ENCODE measurements at regions not wholly inside any gene's neighbourhood (a gene's known extent, or its start where the extent isn't known, plus 50 kb on each side); places are given as distances from the start of the nearest gene placed in this dataset.

DNA sequence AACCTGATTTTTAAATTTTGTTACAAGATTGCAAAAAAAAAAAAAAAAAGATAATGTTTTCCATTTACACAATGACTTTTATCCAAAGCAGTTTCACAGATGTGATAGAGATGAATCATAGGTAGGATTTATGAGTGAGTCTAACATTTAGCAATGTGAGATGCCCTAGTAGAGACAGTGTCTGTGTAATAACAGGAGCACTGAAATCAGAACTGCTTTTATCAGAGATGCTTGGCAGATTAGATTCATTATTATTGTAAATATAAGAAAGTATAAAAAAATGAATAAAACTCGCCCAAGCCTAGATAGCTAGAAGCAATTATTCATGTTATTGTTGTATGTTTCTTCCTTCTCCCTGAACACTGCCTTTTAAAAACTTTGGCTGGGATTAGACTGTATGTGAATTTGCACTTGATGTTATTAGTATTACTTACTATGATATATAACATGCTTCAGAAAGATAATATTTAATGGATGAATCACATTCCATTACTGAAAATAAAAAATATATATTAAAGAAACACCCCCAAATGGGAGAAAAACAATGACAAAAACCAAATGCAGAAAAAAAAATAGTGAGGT lies 567.3 kb upstream of the KLF4 start:
- TF ChIP-seq, protein P1, sequence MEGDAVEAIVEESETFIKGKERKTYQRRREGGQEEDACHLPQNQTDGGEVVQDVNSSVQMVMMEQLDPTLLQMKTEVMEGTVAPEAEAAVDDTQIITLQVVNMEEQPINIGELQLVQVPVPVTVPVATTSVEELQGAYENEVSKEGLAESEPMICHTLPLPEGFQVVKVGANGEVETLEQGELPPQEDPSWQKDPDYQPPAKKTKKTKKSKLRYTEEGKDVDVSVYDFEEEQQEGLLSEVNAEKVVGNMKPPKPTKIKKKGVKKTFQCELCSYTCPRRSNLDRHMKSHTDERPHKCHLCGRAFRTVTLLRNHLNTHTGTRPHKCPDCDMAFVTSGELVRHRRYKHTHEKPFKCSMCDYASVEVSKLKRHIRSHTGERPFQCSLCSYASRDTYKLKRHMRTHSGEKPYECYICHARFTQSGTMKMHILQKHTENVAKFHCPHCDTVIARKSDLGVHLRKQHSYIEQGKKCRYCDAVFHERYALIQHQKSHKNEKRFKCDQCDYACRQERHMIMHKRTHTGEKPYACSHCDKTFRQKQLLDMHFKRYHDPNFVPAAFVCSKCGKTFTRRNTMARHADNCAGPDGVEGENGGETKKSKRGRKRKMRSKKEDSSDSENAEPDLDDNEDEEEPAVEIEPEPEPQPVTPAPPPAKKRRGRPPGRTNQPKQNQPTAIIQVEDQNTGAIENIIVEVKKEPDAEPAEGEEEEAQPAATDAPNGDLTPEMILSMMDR (IDR thresholded peaks at IDR 0.05), result no peak
- TF ChIP-seq ZFX (IDR thresholded peaks at IDR 0.05; ENCODE audit: borderline replicate concordance), result no peak

Data from 22Rv1 (cell line).